NCI-H748 treated with DMSO at 0.1 percent for 48 hours (cell line): ENCODE measurements at regions not wholly inside any gene's neighbourhood (a gene's known extent, or its start where the extent isn't known, plus 50 kb on each side); places are given as distances from the start of the nearest gene placed in this dataset.
"Not testable (repeated sequence)": the region's sequence is repeated elsewhere in the genome, so short reads cannot be mapped to it uniquely, and the experiment has no call there.

ENCODE experiments used
- DNase-seq: peaks from one replicate; lab custom pipeline; 2025; lab: John Stamatoyannopoulos, UW

DNA sequence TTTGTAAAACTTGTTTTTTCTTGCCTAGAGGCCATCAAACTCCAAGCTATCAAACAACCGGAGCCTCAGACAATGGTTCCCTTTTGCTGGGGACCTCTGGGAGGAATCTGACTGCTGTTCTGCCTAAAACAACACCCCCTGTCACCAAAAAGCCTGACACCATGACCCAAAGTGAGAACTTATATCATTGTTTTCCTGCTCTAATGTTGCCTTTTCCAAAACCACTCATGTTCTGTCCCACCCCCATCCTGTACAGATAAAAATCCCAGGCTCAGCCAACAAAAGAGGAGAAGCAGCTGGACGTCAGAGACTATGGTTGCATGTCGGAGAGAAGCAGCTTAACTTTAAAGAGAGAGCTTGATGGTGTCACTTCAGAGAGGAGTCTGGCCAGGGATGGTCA, 327.2 kb upstream of the CXADR start:
- no peak for DNase-seq

DNA sequence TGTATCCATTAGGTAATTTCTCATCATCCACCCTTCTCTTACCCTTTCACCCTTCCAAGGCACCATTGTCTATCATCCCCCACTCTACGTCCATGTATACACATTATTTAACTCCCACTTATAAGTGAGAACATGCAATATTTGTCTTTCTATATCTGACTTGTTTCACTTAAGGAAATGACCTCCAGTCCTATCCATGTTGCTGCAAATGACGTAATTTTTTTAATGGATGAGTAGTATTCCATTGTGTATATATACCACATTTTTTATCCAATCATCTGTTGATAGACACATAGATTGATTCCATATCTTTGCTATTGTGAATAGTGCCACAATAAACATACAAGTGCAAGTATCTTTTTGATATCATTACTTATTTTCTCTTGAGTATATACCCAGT, 322.9 kb upstream of the CXADR start:
- no peak for DNase-seq

DNA sequence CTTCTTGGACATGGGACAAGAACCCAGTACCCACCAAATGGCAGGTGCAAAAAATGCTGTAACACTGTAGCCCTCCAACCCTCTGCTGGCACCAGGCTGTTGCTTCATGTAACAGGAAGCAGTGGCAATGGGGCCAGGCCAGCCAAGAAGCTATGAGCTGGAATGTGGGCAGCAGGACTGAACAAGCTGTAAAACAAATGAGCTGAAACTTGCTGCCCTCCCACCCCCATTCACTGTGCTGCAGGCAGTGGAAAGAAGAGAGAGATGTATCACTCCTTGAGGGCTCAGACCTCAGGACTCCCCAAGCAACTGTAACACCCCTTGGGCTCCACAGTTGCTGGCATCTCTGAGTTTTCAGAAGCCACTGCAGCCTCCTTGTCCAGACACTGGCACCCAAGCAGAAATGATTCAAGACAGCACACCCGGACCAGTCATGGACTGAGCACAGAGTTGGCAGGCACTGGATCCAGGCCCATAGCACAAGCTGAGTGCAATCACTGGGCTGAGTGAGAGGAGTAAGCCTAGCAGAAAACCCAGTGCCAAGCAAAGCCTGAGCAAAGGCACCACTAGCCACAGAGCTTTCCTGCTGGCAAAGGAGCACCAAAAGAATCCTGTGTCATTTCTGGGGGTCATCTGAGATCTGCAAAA, 321.4 kb upstream of the CXADR start:
- DNase-seq: no peak

DNA sequence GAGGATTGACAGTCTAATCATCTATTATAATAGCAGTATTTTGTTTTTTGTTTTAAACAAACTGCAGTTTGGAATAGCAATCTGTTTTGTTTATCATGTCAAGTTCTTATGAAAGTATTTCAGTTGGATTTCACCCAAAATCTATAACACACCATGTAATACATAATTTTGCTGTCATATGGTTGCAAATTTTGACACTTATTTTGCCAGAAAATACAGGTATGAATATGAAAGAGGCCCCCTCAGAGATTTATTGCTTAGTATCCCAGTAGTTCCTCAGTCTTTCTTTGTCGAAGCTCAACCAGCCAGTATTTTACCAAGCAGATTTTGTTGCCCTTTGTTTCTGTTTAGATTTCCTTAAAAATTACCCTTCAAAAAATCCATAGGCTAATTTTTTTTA, 317.5 kb upstream of the CXADR start:
- no peak for DNase-seq

- DNase-seq: no peak
Observed at GRCh38 chr21:17195976-17196375, 316.9 kb upstream of the CXADR start.

- no peak for DNase-seq
Observed at GRCh38 chr21:17196623-17197022, 316.2 kb upstream of the CXADR start.

DNA sequence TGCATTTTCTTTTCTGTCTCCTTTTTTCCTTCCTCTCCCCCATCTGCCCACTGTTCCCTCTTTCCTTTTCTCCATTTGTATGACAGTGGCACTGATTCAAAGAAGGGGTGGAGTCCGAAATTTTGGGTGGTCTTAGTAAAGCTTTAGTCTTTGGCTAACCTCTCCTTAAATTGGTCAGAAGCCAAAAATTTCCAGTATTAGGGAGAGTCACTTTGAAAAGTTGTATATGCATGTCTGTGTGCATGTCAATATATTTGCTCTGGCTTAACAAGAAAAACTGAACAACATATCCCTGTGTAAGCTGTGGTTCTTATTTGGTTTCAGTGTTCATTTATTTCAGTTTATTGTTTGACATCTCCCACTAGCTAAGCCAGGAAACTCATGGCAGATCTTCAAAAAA, 314.8 kb upstream of the CXADR start:
- DNase-seq: no peak

GRCh38 chr21:17200250-17200649, 312.6 kb upstream of the CXADR start:
- DNase-seq: no peak

DNA sequence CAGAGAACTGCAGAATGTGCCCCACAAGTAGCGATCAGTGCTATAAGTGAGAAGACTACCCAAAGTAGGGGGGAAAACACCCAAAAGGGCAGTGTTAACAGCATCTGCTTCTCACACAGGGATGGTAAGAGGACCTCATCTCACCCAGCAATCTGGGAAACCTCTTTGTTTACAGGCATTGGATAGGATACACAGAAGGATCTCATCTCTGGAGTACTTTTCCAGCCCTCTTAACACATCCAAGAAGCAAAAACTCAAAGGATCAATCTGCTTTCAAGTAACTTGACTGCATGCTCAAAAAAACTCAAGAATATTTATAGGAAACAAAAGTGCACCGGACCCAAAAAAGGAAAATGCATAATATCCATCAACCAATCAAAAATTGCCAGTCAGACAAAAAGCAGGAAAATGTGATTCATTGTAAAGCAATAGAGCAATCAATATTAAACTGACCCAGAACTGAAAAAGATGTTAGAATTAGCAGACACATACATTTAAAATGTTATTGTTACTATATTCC, 311.0 kb upstream of the CXADR start:
- no peak for DNase-seq

DNA sequence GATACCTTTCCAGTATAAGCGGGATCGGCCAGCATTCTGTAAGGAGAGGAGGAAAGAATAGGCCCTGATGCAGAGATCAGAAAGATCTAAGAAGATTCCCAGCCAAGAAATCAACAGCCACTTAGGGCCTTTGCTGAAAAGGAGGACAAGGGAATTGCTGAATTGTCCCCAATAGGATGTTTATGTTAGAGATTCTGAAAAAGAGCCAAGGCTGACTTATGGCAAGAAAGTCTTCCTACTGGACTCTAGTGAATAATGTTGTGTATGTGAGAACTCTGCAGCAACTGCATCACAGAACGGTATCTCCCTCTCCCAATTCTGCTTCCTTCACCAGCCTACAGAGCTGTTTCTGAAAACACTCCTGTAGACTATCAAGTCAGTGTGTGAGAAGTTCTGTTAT, 298.0 kb upstream of the CXADR start:
- no peak for DNase-seq

- not testable (repeated sequence) for DNase-seq
Observed at GRCh38 chr21:17219050-17219449, 293.8 kb upstream of the CXADR start.

- DNase-seq: no peak
Observed at GRCh38 chr21:17231124-17231523, 281.7 kb upstream of the CXADR start.

GRCh38 chr21:17231771-17232170, 281.1 kb upstream of the CXADR start:
- no peak for DNase-seq

GRCh38 chr21:17238468-17238867, 274.4 kb upstream of the CXADR start:
- DNase-seq: no peak

GRCh38 chr21:17250778-17251241, 262.0 kb upstream of the CXADR start:
- DNase-seq: peak; percentile 60

DNA sequence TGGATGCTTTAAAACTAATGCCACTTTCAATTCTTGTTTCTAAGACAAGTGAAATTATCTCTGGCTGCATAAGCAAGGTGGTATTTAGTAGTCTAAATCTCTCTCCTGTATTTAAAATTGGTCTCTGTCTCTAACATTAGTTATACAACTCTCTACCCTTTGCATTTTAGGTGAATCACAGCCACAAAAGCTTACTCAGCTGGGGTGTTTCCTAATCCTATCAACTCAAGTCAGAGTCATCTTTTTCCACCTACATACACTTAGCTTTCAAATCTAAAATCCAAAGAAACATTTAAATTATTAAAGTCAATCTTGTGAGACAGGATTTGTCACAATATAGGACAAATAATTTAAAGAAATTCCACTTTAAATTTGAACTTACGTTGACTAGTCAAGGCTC, 255.1 kb upstream of the CXADR start:
- DNase-seq: no peak

- DNase-seq: no peak
Observed at GRCh38 chr21:17264182-17264581, 248.7 kb upstream of the CXADR start.

DNA sequence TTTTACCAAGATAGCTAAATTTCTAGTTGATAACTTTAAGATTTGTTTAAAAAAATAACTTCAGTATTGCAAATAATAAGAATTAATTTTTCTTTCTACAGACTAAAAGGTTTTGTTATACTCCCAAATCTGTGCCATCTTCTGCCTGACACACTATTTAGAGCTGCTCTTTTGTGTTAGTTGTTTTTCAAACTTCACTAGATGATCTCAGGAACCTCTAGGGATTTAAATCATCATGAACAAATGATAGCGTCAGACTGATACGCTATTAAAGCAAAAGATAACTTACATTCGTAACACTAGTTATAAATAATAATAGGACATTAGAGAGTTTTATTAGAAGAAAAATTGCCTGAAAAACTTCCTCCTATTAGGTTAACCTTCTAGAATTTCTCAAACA, 243.1 kb upstream of the CXADR start:
- no peak for DNase-seq

DNA sequence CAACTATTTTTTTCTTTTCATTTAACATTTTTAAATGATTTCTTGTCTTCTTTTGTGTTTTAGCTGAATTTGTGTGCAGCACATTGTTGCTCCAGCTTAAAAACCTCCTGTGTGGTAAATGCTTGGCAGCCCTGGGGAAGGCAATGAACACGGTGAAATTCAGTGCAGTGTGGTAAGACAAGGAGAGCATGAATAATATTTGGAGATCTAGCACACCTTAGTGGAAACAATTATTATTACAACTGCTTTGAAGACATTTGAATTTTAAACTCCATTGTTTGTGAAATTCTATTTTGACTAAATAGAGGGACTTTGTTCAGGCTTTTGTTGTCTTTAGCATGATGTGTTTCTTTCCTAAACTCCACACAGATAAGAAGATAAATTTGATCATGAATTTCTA, 242.6 kb upstream of the CXADR start:
- DNase-seq: peak; percentile 18

GRCh38 chr21:17279663-17280062, 233.2 kb upstream of the CXADR start:
- DNase-seq: no peak

- DNase-seq: not testable (repeated sequence)
Observed at GRCh38 chr21:17293016-17293562, 219.8 kb upstream of the CXADR start.

DNA sequence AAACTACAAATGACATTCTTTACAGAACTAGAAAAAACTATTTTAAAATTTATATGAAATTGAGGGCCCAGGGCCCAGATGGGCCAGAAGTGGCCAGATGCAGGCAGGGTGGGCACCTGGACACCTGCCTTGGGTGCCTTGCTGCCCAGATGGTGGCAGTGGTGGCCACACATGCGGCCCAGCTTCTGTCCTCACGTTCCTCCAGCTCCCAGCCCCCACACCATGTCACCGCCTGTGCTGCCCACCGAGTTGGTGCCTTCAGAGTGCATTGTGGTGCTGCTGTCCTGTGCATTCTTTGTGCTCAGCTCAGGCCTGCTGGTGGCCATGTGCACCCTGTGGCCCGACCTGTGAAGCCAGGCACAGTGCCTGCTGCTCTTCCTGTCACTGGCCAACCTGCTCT, 216.8 kb upstream of the CXADR start:
- DNase-seq: no peak

- DNase-seq: not testable (repeated sequence)
Observed at GRCh38 chr21:17299576-17299975, 213.3 kb upstream of the CXADR start.

DNA sequence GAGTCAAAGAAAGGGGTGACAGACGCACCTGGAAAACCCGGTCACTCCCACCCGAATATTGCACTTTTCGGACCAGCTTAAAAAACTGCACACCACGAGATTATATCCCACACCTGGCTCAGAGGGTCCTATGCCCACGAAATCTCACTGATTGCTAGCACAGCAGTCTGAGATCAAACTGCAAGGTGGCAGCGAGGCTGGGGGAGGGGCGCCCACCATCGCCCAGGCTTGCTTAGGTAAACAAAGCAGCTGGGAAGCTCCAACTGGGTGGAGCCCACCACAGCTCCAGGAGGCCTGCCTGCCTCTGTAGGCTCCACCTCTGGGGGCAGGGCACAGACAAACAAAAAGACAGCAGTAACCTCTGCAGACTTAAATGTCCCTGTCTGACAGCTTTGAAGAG, 185.1 kb upstream of the CXADR start:
- not testable (repeated sequence) for DNase-seq
